Activated T-helper 17 cell treated with anti-CD3 and anti-CD28 coated beads, Interleukin-2, amount 50 U/mL, for 72 hours (primary cell): ENCODE measurements at regions not wholly inside any gene's neighbourhood (a gene's known extent, or its start where the extent isn't known, plus 50 kb on each side); places are given as distances from the start of the nearest gene placed in this dataset.

Source experiments
- ATAC-seq: fragments of 150-1000 bp; cut with Tn5 transposase; replicated peaks from 2 replicates; pipeline ENCODE4 v1.10.0; 2021; ENCODE audit warnings: mild to moderate bottlenecking, moderate library complexity
- H3K27ac Mint-ChIP-seq: one replicate; pipeline ENCODE4 v1.8.0; 2022; ENCODE audit warnings: mixed read lengths
- H3K27me3 Mint-ChIP-seq: one replicate; pipeline ENCODE4 v1.8.0; 2022; ENCODE audit warnings: mixed read lengths
- H3K36me3 Mint-ChIP-seq: one replicate; pipeline ENCODE4 v1.8.0; 2022; ENCODE audit warnings: low read depth, mild to moderate bottlenecking, mixed read lengths
- H3K4me1 Mint-ChIP-seq: one replicate; pipeline ENCODE4 v1.8.0; 2022; ENCODE audit warnings: mixed read lengths
- H3K4me3 Mint-ChIP-seq: one replicate; pipeline ENCODE4 v1.8.0; 2022; ENCODE audit warnings: mild to moderate bottlenecking, mixed read lengths
- H3K9me3 Mint-ChIP-seq: one replicate; pipeline ENCODE4 v1.8.0; 2022; ENCODE audit warnings: mixed read lengths

- H3K27ac Mint-ChIP-seq = no peak overlapping the region
- H3K4me1 Mint-ChIP-seq = no peaks in the 10 kb centered on the region
- peaks cover 3% of the 10 kb centered on the region for H3K27me3 Mint-ChIP-seq
- H3K36me3 Mint-ChIP-seq = no peaks in the 10 kb centered on the region
- no peak overlapping the region for H3K4me3 Mint-ChIP-seq
- peaks cover 22% of the 10 kb centered on the region for H3K9me3 Mint-ChIP-seq
- ATAC-seq = no peak
These were observed 408.8 kb downstream of the INSC start for GRCh38 chr11:15523543-15523942.

GRCh38 chr11:15525582-15525981 is 410.9 kb downstream of the INSC start:
- H3K27ac Mint-ChIP-seq = no peak overlapping the region
- H3K36me3 Mint-ChIP-seq = no peaks in the 10 kb centered on the region
- H3K27me3 Mint-ChIP-seq = peaks cover 3% of the 10 kb centered on the region
- H3K4me1 Mint-ChIP-seq = no peaks in the 10 kb centered on the region
- no peak overlapping the region for H3K4me3 Mint-ChIP-seq
- no peak for ATAC-seq
- H3K9me3 Mint-ChIP-seq = peaks cover 17% of the 10 kb centered on the region

GRCh38 chr11:15526032-15526431 is 411.3 kb downstream of the INSC start:
- no peak overlapping the region for H3K4me3 Mint-ChIP-seq
- no peak overlapping the region for H3K27ac Mint-ChIP-seq
- ATAC-seq = no peak
- no peaks in the 10 kb centered on the region for H3K4me1 Mint-ChIP-seq
- H3K36me3 Mint-ChIP-seq = no peaks in the 10 kb centered on the region
- peaks cover 3% of the 10 kb centered on the region for H3K27me3 Mint-ChIP-seq
- H3K9me3 Mint-ChIP-seq = peaks cover 17% of the 10 kb centered on the region

GRCh38 chr11:15526859-15527450 is 412.2 kb downstream of the INSC start:
- Mint-ChIP-seq H3K4me3 (no peak overlapping the region), H3K27ac (no peak overlapping the region), H3K27me3 (peaks cover 3% of the 10 kb centered on the region), H3K4me1 (no peaks in the 10 kb centered on the region), H3K9me3 (peaks cover 17% of the 10 kb centered on the region), H3K36me3 (no peaks in the 10 kb centered on the region)
- ATAC-seq = no peak

GRCh38 chr11:15532432-15532831 is 417.7 kb downstream of the INSC start:
- no peak overlapping the region for H3K27ac Mint-ChIP-seq
- no peaks in the 10 kb centered on the region for H3K36me3 Mint-ChIP-seq
- H3K4me3 Mint-ChIP-seq = no peak overlapping the region
- no peaks in the 10 kb centered on the region for H3K9me3 Mint-ChIP-seq
- no peaks in the 10 kb centered on the region for H3K4me1 Mint-ChIP-seq
- H3K27me3 Mint-ChIP-seq = no peaks in the 10 kb centered on the region
- ATAC-seq = no peak

GRCh38 chr11:15534266-15534665 is 419.5 kb downstream of the INSC start:
- Mint-ChIP-seq H3K27me3 (no peaks in the 10 kb centered on the region), H3K4me1 (no peaks in the 10 kb centered on the region), H3K4me3 (no peak overlapping the region), H3K27ac (no peak overlapping the region), H3K36me3 (no peaks in the 10 kb centered on the region), H3K9me3 (no peaks in the 10 kb centered on the region)
- no peak for ATAC-seq

GRCh38 chr11:15535414-15535813 is 420.7 kb downstream of the INSC start:
- no peaks in the 10 kb centered on the region for H3K4me1 Mint-ChIP-seq
- no peak overlapping the region for H3K27ac Mint-ChIP-seq
- ATAC-seq = no peak
- H3K9me3 Mint-ChIP-seq = no peaks in the 10 kb centered on the region
- H3K27me3 Mint-ChIP-seq = no peaks in the 10 kb centered on the region
- no peaks in the 10 kb centered on the region for H3K36me3 Mint-ChIP-seq
- H3K4me3 Mint-ChIP-seq = no peak overlapping the region

GRCh38 chr11:15536438-15536837 is 421.7 kb downstream of the INSC start:
- no peaks in the 10 kb centered on the region for H3K4me1 Mint-ChIP-seq
- no peaks in the 10 kb centered on the region for H3K27me3 Mint-ChIP-seq
- no peak overlapping the region for H3K4me3 Mint-ChIP-seq
- ATAC-seq = no peak
- no peaks in the 10 kb centered on the region for H3K9me3 Mint-ChIP-seq
- no peak overlapping the region for H3K27ac Mint-ChIP-seq
- H3K36me3 Mint-ChIP-seq = no peaks in the 10 kb centered on the region

- Mint-ChIP-seq H3K9me3 (no peaks in the 10 kb centered on the region), H3K27me3 (no peaks in the 10 kb centered on the region), H3K27ac (no peak overlapping the region), H3K4me1 (no peaks in the 10 kb centered on the region), H3K4me3 (no peak overlapping the region), H3K36me3 (no peaks in the 10 kb centered on the region)
- no peak for ATAC-seq
These were observed 424.9 kb downstream of the INSC start for GRCh38 chr11:15539645-15540044.

- no peak for ATAC-seq
These were observed 426.4 kb downstream of the INSC start for GRCh38 chr11:15541079-15541478.

GRCh38 chr11:15544353-15544752 is 429.6 kb downstream of the INSC start:
- H3K27me3 Mint-ChIP-seq = no peaks in the 10 kb centered on the region
- no peaks in the 10 kb centered on the region for H3K4me1 Mint-ChIP-seq
- no peaks in the 10 kb centered on the region for H3K36me3 Mint-ChIP-seq
- H3K4me3 Mint-ChIP-seq = no peak overlapping the region
- no peak for ATAC-seq
- no peaks in the 10 kb centered on the region for H3K9me3 Mint-ChIP-seq
- H3K27ac Mint-ChIP-seq = no peak overlapping the region

More at GRCh38 chr11:15541079-15541478, 426.4 kb downstream of the INSC start:
- H3K4me1 Mint-ChIP-seq = no peaks in the 10 kb centered on the region
- H3K27ac Mint-ChIP-seq = no peak overlapping the region
- H3K27me3 Mint-ChIP-seq = no peaks in the 10 kb centered on the region
- no peak overlapping the region for H3K4me3 Mint-ChIP-seq
- no peaks in the 10 kb centered on the region for H3K36me3 Mint-ChIP-seq
- no peaks in the 10 kb centered on the region for H3K9me3 Mint-ChIP-seq

GRCh38 chr11:15547685-15548084 is 433.0 kb downstream of the INSC start:
- Mint-ChIP-seq H3K4me1 (no peaks in the 10 kb centered on the region), H3K4me3 (no peak overlapping the region)

GRCh38 chr11:15551901-15552851 is 437.5 kb downstream of the INSC start:
- Mint-ChIP-seq H3K27ac (no peak overlapping the region), H3K4me3 (no peak overlapping the region), H3K36me3 (no peaks in the 10 kb centered on the region), H3K9me3 (no peaks in the 10 kb centered on the region), H3K27me3 (peaks cover 3% of the 10 kb centered on the region), H3K4me1 (no peaks in the 10 kb centered on the region)
- no peak for ATAC-seq

More at GRCh38 chr11:15547685-15548084, 433.0 kb downstream of the INSC start:
- no peak for ATAC-seq
- Mint-ChIP-seq H3K27ac (no peak overlapping the region), H3K36me3 (no peaks in the 10 kb centered on the region), H3K27me3 (no peaks in the 10 kb centered on the region), H3K9me3 (no peaks in the 10 kb centered on the region)

GRCh38 chr11:15555161-15555560 is 440.4 kb downstream of the INSC start:
- Mint-ChIP-seq H3K27ac (no peak overlapping the region), H3K36me3 (no peaks in the 10 kb centered on the region), H3K4me1 (no peaks in the 10 kb centered on the region), H3K27me3 (peaks cover 6% of the 10 kb centered on the region), H3K4me3 (no peak overlapping the region), H3K9me3 (no peaks in the 10 kb centered on the region)
- no peak for ATAC-seq
